ENCODE measurements at regions not wholly inside any gene's neighbourhood (a gene's known extent, or its start where the extent isn't known, plus 50 kb on each side); places are given as distances from the start of the nearest gene placed in this dataset.

DNA sequence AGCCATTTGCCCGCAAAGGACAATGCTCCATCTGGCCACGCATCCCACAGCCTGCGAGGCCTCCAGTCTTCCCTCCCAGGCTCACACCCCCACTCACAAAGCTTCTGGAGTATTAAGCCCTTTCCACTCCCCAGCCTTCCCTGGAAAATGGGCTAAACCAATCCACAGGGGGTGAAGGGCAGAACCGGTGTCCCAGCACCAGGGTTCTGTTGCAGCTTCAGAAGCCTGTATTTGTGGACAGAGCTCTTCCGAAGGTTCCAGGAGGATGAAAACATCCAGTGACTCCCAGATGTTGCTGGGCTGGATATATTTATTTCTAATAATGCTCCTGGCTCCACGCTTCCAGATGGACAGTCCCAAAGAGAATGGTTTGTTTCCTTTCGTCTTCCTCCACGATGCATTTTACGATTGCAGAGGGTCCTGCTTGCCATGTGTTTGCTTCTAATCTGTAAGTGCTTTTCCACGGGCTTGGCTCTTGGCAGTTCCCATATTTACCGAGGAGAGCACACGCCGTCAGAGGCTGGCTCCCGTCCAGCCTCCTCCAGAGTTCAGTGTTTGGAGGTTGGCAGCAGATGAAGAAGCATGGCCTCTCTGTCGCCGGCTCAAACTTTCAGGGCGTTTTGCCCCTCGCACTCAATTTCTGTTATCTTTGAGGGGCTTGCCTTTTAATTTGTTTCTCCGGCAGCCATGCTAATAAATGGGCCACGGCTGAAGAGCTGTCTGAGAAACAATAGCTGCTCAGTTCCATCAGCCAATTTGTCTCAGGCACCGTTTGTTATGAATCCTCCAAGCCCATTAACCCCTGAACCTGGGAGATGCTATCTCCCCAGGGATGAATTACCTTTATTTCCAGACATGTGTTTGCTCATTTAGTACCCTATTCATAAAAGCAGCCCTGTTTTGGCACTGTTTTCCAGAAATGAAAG, 367.9 kb upstream of the PROK2 start:
- H3K27me3 ChIP-seq (ENCODE audit: low read length) = no peaks in the 10 kb centered on the region
- no peaks in the 10 kb centered on the region for H4K20me1 ChIP-seq (ENCODE audit: insufficient read depth, low read depth, low read length)
- H3K4me2 ChIP-seq (ENCODE audit: low read depth, low read length, poor library complexity, severe bottlenecking) = no peak overlapping the region
- H3K36me3 ChIP-seq (ENCODE audit: insufficient read depth, low read length) = no peaks in the 10 kb centered on the region
- H3K4me1 ChIP-seq (ENCODE audit: low read length) = peaks cover 7% of the 10 kb centered on the region
- no peak overlapping the region for H3K4me3 ChIP-seq (ENCODE audit: low read length)
- H3K79me2 ChIP-seq (ENCODE audit: low read length) = no peaks in the 10 kb centered on the region
- no peaks in the 10 kb centered on the region for H3K9me3 ChIP-seq (ENCODE audit: low read length)
- H3K9ac ChIP-seq (ENCODE audit: low read length) = no peak overlapping the region
- no peak overlapping the region for H2AFZ ChIP-seq (ENCODE audit: low read length)
- no peaks in the 10 kb centered on the region for H3K9me2 ChIP-seq (replicated peaks; ENCODE audit: insufficient read depth, low read length)
- H3K27ac ChIP-seq (ENCODE audit: low read length) = no peak overlapping the region
- no peak for DNase-seq

DNA sequence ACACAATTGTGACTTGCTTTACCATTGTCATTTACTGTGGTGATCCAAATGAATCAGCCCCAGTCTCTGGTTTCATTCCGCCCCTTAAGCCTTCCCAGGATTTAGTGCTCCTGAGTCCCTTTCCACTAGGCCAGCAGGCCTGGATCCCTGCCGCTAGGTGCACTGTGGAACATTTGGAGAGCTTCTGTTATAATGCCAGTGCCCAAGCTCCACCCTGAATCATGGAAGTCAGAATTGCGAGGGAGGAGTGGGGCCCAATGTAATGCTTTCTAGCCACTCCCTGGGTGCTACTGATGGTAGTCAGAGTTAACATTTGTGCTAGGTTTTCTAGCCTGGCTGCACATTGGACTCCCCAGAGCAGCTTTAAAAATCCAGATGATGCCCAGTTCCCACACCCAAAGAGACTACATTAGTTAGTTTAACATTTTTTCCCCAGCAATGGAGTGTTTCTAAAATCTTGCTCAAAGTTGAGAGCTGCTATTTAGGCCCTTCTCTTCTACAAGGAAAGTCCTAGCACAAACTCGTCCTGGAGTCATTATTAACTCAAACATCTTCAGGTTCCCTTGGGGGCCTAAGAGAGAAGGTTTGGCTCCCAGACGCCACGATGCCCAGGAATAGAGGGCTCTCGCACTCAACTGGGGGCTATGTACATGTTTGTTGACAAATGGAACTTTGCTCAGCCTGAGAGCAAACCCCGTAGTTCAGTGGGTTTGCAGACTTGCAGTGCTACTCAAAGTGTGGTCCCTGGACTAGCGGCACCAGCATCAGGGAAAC, 366.7 kb upstream of the PROK2 start:
- Histone ChIP-seq H3K4me1 (ENCODE audit: low read length) (peaks cover 17% of the 10 kb centered on the region), H3K36me3 (ENCODE audit: insufficient read depth, low read length) (no peaks in the 10 kb centered on the region), H3K27ac (ENCODE audit: low read length) (no peak overlapping the region), H3K4me3 (ENCODE audit: low read length) (no peak overlapping the region), H3K9ac (ENCODE audit: low read length) (no peak overlapping the region), H3K9me3 (ENCODE audit: low read length) (no peaks in the 10 kb centered on the region), H3K9me2 (replicated peaks; ENCODE audit: insufficient read depth, low read length) (no peaks in the 10 kb centered on the region), H2AFZ (ENCODE audit: low read length) (no peak overlapping the region), H4K20me1 (ENCODE audit: insufficient read depth, low read depth, low read length) (no peaks in the 10 kb centered on the region), H3K27me3 (ENCODE audit: low read length) (no peaks in the 10 kb centered on the region), H3K4me2 (ENCODE audit: low read depth, low read length, poor library complexity, severe bottlenecking) (no peak overlapping the region), H3K79me2 (ENCODE audit: low read length) (no peaks in the 10 kb centered on the region)
- DNase-seq = no peak

DNA sequence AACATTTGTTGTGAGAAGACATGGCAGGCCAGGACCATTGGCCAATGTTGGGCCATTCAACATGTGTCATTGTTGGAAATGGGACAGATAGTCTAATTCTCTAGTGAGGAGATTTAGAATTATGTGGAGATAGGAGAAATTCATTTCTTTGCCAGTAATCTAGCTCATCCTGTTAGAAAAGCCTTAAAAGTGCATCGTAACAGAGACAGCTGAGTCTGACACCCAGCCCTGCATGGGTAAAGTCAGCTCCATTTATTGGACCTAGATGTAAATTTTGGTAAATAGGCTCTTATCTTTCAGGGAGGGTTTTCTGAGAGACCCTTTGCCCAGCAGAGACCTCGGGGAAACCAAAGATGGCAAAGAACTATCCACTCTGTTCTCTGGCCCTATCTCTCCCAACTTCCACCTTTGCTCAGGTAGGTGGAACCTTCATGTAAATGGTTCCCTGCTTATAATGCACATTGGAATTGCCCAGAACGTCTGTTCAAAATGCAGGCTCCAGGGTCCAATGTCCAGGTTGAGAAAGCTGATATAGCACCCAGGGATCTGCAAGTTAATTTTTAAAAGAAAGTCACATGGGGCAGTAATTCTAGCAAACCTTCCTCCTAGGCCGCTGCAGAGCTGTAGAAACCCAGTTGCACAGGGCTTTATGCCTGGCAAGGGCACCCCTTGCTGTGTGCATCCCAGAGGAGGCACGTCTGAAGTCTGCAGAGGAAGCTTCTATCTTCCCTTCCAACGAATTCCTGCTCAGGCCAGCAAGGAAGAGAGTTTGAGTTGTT, 365.9 kb upstream of the PROK2 start:
- Histone ChIP-seq H4K20me1 (ENCODE audit: insufficient read depth, low read depth, low read length) (no peaks in the 10 kb centered on the region), H3K9me2 (replicated peaks; ENCODE audit: insufficient read depth, low read length) (no peaks in the 10 kb centered on the region), H3K27ac (ENCODE audit: low read length) (no peak overlapping the region), H3K4me1 (ENCODE audit: low read length) (peaks cover 17% of the 10 kb centered on the region), H3K79me2 (ENCODE audit: low read length) (no peaks in the 10 kb centered on the region), H2AFZ (ENCODE audit: low read length) (no peak overlapping the region), H3K27me3 (ENCODE audit: low read length) (no peaks in the 10 kb centered on the region), H3K36me3 (ENCODE audit: insufficient read depth, low read length) (no peaks in the 10 kb centered on the region), H3K9me3 (ENCODE audit: low read length) (no peaks in the 10 kb centered on the region), H3K4me2 (ENCODE audit: low read depth, low read length, poor library complexity, severe bottlenecking) (no peak overlapping the region), H3K9ac (ENCODE audit: low read length) (no peak overlapping the region), H3K4me3 (ENCODE audit: low read length) (no peak overlapping the region)
- no peak for DNase-seq

DNA sequence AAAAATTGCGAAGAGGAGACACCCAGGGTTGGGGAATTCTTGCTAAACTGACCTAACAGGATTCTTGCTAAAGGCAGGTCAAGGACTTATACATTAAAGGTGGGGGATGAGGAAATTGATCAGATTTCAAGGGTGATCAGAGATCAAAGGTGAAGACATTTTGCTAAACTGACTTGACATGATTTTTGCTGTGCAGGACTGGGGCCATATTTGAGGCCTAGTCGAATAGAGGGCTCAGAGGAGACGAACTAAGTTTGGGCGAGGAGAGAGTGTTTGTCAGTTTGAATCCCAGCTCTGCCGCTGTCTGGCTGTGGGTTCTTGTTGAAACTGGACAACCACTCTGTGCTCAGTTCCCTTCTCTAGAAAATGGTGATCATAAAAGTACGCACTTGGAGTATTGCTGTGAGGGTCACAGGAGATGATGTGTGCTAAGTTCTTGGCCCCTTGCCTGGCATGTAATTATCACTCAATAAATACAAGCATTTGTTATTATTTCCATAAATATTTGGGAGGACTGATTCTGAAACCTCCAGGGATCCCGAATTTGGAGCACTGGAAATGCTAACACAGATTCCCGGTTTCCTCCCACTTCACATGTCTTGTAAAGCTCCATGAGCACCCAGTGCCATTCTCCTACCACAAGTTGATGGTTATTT, 364.8 kb upstream of the PROK2 start:
- no peak overlapping the region for H2AFZ ChIP-seq (ENCODE audit: low read length)
- H4K20me1 ChIP-seq (ENCODE audit: insufficient read depth, low read depth, low read length) = no peaks in the 10 kb centered on the region
- no peak overlapping the region for H3K9ac ChIP-seq (ENCODE audit: low read length)
- peaks cover 22% of the 10 kb centered on the region for H3K4me1 ChIP-seq (ENCODE audit: low read length)
- H3K9me2 ChIP-seq (replicated peaks; ENCODE audit: insufficient read depth, low read length) = no peaks in the 10 kb centered on the region
- H3K4me2 ChIP-seq (ENCODE audit: low read depth, low read length, poor library complexity, severe bottlenecking) = no peak overlapping the region
- no peaks in the 10 kb centered on the region for H3K79me2 ChIP-seq (ENCODE audit: low read length)
- no peak overlapping the region for H3K27ac ChIP-seq (ENCODE audit: low read length)
- H3K27me3 ChIP-seq (ENCODE audit: low read length) = no peaks in the 10 kb centered on the region
- H3K4me3 ChIP-seq (ENCODE audit: low read length) = no peak overlapping the region
- no peaks in the 10 kb centered on the region for H3K9me3 ChIP-seq (ENCODE audit: low read length)
- H3K36me3 ChIP-seq (ENCODE audit: insufficient read depth, low read length) = no peaks in the 10 kb centered on the region
- DNase-seq = no peak

DNA sequence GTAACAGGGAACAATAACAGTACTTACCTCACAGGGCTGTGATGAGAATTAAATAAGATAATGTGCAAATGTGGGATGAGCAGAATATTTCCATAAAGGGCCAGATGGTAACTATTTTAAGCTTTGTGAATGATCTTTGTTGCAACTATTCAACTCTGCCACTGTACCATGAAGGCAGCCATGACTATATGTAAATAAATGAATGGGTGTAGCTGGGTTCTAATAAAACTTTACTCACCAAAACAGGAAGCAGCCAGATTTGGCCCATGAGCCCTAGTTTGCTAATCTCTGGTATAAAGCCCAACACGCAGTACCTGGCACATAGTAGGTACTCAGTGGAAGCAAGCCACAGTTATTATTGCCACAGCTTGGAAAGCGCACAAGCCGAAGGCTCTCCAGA, 362.7 kb upstream of the PROK2 start:
- Histone ChIP-seq H4K20me1 (ENCODE audit: insufficient read depth, low read depth, low read length) (no peaks in the 10 kb centered on the region), H3K79me2 (ENCODE audit: low read length) (no peaks in the 10 kb centered on the region), H2AFZ (ENCODE audit: low read length) (no peak overlapping the region), H3K27me3 (ENCODE audit: low read length) (no peaks in the 10 kb centered on the region), H3K4me2 (ENCODE audit: low read depth, low read length, poor library complexity, severe bottlenecking) (peak overlapping the region; percentile 33), H3K9ac (ENCODE audit: low read length) (no peak overlapping the region), H3K4me1 (ENCODE audit: low read length) (peaks cover 29% of the 10 kb centered on the region), H3K9me2 (replicated peaks; ENCODE audit: insufficient read depth, low read length) (no peaks in the 10 kb centered on the region), H3K4me3 (ENCODE audit: low read length) (no peak overlapping the region), H3K9me3 (ENCODE audit: low read length) (no peaks in the 10 kb centered on the region), H3K36me3 (ENCODE audit: insufficient read depth, low read length) (no peaks in the 10 kb centered on the region), H3K27ac (ENCODE audit: low read length) (no peak overlapping the region; the same call in 1 of the 2 replicates)
- DNase-seq = peak; percentile 71

DNA sequence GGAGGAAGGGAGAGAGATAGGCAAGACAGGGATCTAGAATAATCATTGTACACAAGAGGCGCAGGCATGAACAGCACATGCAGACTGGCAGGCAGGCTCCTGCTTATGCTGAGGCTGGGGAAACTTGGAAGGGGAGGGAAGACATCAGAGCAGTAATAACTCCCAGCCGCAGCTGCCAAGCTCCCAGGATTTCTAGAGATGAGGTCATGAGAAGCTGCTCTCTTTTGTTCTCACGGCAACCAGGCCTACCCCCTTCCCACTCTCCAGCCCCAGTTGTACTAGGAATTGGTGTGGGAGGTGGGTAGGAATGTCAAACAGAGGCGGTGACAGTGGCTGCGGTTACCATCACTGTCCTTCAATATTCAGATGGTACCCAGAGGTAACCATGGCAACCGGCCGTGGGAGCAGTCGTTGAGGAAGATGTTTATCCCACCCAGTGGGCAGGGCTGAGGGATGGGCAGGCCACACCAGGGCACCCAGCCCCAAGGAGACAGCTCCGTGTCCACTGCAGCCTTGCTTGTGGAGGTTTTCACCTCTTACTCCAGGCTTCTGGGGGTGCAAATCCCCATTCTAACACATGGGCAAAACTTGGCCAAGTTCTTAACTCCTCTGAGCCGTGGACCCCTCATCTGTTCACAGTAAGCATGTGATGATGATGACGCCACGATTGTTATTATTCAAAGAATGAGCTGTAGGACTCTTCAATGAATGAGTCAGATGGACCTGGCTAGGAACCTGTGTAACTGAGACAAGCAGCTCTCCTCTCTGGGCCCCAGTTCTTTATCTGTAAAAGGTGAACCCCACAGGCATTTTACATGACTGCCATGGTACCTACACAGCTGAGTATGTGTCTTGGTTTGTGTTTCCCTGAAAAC, 360.8 kb upstream of the PROK2 start:
- Histone ChIP-seq H3K27ac (ENCODE audit: low read length) (no peak overlapping the region), H3K4me3 (ENCODE audit: low read length) (no peak overlapping the region), H3K27me3 (ENCODE audit: low read length) (no peaks in the 10 kb centered on the region), H3K79me2 (ENCODE audit: low read length) (no peaks in the 10 kb centered on the region), H3K36me3 (ENCODE audit: insufficient read depth, low read length) (no peaks in the 10 kb centered on the region), H3K9me3 (ENCODE audit: low read length) (no peaks in the 10 kb centered on the region), H4K20me1 (ENCODE audit: insufficient read depth, low read depth, low read length) (no peaks in the 10 kb centered on the region), H3K9ac (ENCODE audit: low read length) (no peak overlapping the region), H3K9me2 (replicated peaks; ENCODE audit: insufficient read depth, low read length) (no peaks in the 10 kb centered on the region), H2AFZ (ENCODE audit: low read length) (no peak overlapping the region), H3K4me2 (ENCODE audit: low read depth, low read length, poor library complexity, severe bottlenecking) (no peak overlapping the region), H3K4me1 (ENCODE audit: low read length) (peaks cover 47% of the 10 kb centered on the region)
- no peak for DNase-seq

DNA sequence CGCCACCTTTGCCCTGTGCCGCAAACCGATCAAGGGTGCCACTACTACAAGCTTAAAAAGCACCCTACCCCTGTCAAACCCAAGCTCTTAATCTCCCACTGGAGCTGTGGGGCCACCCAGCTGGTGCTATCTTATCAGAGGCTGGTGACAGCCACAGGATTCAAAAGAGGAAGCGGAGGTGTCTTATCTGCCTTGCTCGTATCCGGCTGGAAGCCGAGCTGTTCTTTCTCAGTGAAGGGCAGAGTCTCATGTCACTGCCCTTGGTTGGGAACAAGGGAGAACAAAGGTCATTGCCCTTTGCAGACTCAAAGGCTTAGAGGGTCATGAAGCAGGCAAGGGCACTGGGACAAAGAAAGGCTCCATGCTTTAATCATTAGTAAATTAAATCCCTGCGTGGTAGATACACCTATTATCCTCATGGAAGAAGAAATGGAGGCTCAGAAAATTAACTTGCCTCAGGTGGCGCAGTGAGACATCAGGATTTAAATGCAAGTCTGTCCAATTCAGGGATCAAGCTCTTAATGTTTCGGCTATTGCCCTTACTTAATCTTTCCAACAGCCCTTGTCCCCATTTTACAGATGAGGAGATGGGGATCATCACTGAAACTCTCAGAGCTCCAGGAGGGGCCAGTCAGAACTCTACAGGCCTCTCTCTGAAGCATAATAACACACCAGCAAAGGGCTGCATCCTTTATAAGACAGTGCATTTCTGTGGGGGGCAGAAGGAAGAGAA, 360.0 kb upstream of the PROK2 start:
- Histone ChIP-seq H3K27ac (ENCODE audit: low read length) (no peak overlapping the region), H3K79me2 (ENCODE audit: low read length) (no peaks in the 10 kb centered on the region), H3K4me3 (ENCODE audit: low read length) (no peak overlapping the region), H3K9me3 (ENCODE audit: low read length) (no peaks in the 10 kb centered on the region), H3K9ac (ENCODE audit: low read length) (peak overlapping the region; percentile 16; the same call in 1 of the 2 replicates), H3K9me2 (replicated peaks; ENCODE audit: insufficient read depth, low read length) (no peaks in the 10 kb centered on the region), H4K20me1 (ENCODE audit: insufficient read depth, low read depth, low read length) (no peaks in the 10 kb centered on the region), H3K4me1 (ENCODE audit: low read length) (peaks cover 54% of the 10 kb centered on the region), H3K27me3 (ENCODE audit: low read length) (no peaks in the 10 kb centered on the region), H3K4me2 (ENCODE audit: low read depth, low read length, poor library complexity, severe bottlenecking) (no peak overlapping the region), H3K36me3 (ENCODE audit: insufficient read depth, low read length) (no peaks in the 10 kb centered on the region), H2AFZ (ENCODE audit: low read length) (no peak overlapping the region)
- DNase-seq = peak; percentile 76
